ENCODE measurements at regions not wholly inside any gene's neighbourhood (a gene's known extent, or its start where the extent isn't known, plus 50 kb on each side); places are given as distances from the start of the nearest gene placed in this dataset.

DNA sequence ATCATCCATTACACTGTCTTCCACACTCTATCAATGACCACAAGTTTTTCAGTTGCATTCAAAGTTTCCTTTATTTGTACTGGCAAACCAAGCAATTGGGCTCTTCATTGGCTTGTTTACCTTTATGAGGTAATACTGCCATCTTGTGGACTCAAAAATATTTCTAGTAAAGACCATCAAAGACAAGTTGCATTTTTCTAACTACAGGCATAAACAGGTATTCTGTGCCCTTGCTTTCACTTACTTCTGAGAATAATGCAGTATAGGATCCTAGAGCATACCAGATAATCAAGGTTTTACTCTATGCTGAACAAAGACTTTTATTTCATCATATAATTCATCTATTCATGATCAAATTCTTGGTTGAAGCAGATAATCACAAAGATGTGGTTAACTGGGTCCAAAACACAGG is 173.7 kb upstream of the POU5F2 start:
- peak; percentile 16 for DNase-seq (ENCODE audit: low spot score)
- TF ChIP-seq, protein P1, sequence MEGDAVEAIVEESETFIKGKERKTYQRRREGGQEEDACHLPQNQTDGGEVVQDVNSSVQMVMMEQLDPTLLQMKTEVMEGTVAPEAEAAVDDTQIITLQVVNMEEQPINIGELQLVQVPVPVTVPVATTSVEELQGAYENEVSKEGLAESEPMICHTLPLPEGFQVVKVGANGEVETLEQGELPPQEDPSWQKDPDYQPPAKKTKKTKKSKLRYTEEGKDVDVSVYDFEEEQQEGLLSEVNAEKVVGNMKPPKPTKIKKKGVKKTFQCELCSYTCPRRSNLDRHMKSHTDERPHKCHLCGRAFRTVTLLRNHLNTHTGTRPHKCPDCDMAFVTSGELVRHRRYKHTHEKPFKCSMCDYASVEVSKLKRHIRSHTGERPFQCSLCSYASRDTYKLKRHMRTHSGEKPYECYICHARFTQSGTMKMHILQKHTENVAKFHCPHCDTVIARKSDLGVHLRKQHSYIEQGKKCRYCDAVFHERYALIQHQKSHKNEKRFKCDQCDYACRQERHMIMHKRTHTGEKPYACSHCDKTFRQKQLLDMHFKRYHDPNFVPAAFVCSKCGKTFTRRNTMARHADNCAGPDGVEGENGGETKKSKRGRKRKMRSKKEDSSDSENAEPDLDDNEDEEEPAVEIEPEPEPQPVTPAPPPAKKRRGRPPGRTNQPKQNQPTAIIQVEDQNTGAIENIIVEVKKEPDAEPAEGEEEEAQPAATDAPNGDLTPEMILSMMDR (IDR thresholded peaks at IDR 0.05; ENCODE audit: extremely low read depth, missing control alignments): peak; percentile 8

DNA sequence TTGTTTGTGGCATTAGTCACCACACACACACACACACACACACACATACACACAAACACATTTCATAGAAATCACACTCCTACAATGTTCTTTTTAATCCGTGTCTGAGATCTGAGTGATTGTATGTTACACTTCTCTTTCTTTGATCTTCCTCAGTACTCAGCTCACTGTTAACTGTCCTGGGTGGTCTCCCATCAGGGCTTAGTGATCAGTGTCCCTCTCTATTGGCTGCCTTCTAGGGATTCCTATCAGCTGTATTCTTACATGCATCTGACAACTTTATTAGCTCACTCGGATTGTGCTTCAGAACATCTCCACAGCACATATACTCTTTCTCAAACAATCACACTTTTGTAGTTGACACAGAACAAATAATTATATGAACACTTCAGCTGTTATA is 170.2 kb upstream of the POU5F2 start:
- no peak for DNase-seq (ENCODE audit: low spot score)
- TF ChIP-seq, protein P1 (IDR thresholded peaks at IDR 0.05; ENCODE audit: extremely low read depth, missing control alignments): no peak

DNA sequence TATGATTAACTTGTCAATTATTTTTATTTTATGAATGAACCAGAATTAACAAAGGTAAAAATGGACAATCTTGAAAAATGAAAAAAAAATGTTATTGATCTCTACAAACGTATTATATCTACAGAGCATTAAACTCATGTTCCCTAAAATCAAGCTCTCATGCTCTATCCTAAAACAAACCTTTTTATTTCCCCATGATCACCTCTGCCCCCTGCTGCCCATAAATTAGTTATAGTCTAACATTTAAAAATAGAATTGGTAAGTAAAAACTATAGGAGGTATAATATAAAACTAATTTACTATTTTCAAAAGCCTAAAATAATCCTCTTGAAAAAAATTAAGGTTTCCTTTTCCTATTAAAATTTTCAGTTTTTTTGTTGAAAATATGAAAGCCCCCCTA is 168.0 kb upstream of the POU5F2 start:
- DNase-seq (ENCODE audit: low spot score): no peak
- TF ChIP-seq, protein P1 (IDR thresholded peaks at IDR 0.05; ENCODE audit: extremely low read depth, missing control alignments): no peak

GRCh38 chr5:93904917-93905316 is 163.5 kb upstream of the POU5F2 start:
- TF ChIP-seq, protein P1 (IDR thresholded peaks at IDR 0.05; ENCODE audit: extremely low read depth, missing control alignments): no peak
- no peak for DNase-seq (ENCODE audit: low spot score)

DNA sequence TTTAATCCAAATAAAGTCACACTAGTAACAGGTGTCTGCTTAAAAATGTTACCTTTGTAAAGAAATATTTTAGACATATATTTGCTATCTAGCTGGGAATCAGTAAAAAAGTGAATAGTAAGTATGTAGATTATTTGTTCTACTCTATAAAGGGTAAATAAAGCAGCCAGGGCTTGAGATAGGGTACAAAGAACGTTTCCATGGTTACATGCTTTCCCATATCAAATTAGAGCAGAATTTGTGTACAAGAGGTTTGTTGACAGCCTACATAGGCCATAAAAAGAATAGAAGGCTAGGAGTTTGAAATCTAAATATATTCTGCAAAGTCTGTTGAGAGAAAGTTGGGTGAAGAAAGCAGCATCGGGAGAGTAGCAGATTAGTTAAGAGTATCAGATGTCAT is 160.9 kb upstream of the POU5F2 start:
- DNase-seq (ENCODE audit: low spot score): no peak
- TF ChIP-seq, protein P1 (IDR thresholded peaks at IDR 0.05; ENCODE audit: extremely low read depth, missing control alignments): no peak

GRCh38 chr5:93899026-93899600 is 157.7 kb upstream of the POU5F2 start:
- TF ChIP-seq, protein P1 (IDR thresholded peaks at IDR 0.05; ENCODE audit: extremely low read depth, missing control alignments): peak; percentile 32
- peak; percentile 6 for DNase-seq (ENCODE audit: low spot score)

DNA sequence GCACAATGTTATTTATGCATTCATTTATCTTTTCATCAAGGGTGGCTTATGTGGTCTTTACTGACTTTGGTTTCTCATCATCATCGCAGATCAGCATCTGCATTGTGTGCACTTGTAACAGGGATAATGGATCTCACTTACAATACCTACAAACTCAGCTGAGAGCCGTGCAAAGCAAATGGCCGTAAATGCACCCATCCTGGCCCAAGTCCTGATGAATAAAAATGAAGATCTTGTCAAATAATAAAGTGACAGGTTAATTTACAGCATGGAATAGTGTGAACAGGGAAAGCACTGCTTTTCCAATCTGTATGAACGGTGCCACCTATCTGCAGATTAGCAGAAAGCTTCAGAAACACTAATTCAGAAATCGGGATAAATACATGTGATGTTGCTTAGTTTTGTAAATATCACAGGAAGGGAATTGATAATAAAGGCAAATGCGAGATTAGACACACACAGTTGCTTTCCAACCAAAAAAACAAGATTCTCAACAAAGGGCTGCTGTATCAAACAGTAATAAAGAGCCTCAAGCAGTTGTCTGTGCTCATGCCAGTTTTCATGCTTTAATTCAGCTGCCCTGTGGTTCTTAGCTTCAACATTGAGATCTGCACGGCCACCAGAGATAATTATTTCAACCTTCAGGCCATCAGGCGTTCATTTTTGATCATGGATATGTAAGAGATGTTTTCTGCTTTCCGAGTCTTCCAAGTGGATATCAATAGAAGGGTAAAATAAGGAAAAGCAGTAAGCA is 153.4 kb upstream of the POU5F2 start:
- DNase-seq (ENCODE audit: low spot score): no peak
- TF ChIP-seq, protein P1 (IDR thresholded peaks at IDR 0.05; ENCODE audit: extremely low read depth, missing control alignments): peak; percentile 31
